ENCODE measurements at regions not wholly inside any gene's neighbourhood (a gene's known extent, or its start where the extent isn't known, plus 50 kb on each side); places are given as distances from the start of the nearest gene placed in this dataset.
A peak's percentile ranks its signal among the peaks of the same experiment; 100 is the strongest.

GRCh38 chr12:90520002-90520734 is 434.8 kb downstream of the CCER1 start:
- Mint-ChIP-seq H3K27me3 (ENCODE audit: low read depth) (no peaks in the 10 kb centered on the region), H3K4me1 (peaks cover 6% of the 10 kb centered on the region), H3K27ac (no peak overlapping the region), H3K36me3 (no peaks in the 10 kb centered on the region), H3K4me3 (no peak overlapping the region), H3K9me3 (no peaks in the 10 kb centered on the region)
- DNase-seq (ENCODE audit: low spot score in 2 of 2, unreplicated experiment in 2 of 2) = no peak
- TF ChIP-seq, protein P1, sequence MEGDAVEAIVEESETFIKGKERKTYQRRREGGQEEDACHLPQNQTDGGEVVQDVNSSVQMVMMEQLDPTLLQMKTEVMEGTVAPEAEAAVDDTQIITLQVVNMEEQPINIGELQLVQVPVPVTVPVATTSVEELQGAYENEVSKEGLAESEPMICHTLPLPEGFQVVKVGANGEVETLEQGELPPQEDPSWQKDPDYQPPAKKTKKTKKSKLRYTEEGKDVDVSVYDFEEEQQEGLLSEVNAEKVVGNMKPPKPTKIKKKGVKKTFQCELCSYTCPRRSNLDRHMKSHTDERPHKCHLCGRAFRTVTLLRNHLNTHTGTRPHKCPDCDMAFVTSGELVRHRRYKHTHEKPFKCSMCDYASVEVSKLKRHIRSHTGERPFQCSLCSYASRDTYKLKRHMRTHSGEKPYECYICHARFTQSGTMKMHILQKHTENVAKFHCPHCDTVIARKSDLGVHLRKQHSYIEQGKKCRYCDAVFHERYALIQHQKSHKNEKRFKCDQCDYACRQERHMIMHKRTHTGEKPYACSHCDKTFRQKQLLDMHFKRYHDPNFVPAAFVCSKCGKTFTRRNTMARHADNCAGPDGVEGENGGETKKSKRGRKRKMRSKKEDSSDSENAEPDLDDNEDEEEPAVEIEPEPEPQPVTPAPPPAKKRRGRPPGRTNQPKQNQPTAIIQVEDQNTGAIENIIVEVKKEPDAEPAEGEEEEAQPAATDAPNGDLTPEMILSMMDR (IDR thresholded peaks at IDR 0.05; ENCODE audit: unreplicated experiment) = no peak

- no peak for DNase-seq (ENCODE audit: low spot score in 2 of 2, unreplicated experiment in 2 of 2)
Observed at GRCh38 chr12:90519285-90519684, 435.7 kb downstream of the CCER1 start.

GRCh38 chr12:90515199-90516175 is 439.5 kb downstream of the CCER1 start:
- Mint-ChIP-seq H3K9me3 (no peaks in the 10 kb centered on the region), H3K36me3 (no peaks in the 10 kb centered on the region), H3K27ac (peak overlapping the region; percentile 41), H3K27me3 (ENCODE audit: low read depth) (no peaks in the 10 kb centered on the region), H3K4me1 (peaks cover 29% of the 10 kb centered on the region), H3K4me3 (no peak overlapping the region)
- DNase-seq (ENCODE audit: low spot score in 2 of 2, unreplicated experiment in 2 of 2) = no peak
- TF ChIP-seq, protein P1 (IDR thresholded peaks at IDR 0.05; ENCODE audit: unreplicated experiment) = no peak

More at GRCh38 chr12:90519285-90519684, 435.7 kb downstream of the CCER1 start:
- Mint-ChIP-seq H3K27me3 (ENCODE audit: low read depth) (no peaks in the 10 kb centered on the region), H3K27ac (no peak overlapping the region), H3K36me3 (no peaks in the 10 kb centered on the region), H3K9me3 (no peaks in the 10 kb centered on the region), H3K4me1 (peaks cover 13% of the 10 kb centered on the region), H3K4me3 (no peak overlapping the region)
- TF ChIP-seq, protein P1 (IDR thresholded peaks at IDR 0.05; ENCODE audit: unreplicated experiment) = no peak

- Mint-ChIP-seq H3K36me3 (peaks cover 9% of the 10 kb centered on the region), H3K27me3 (ENCODE audit: low read depth) (no peaks in the 10 kb centered on the region), H3K4me1 (peaks cover 29% of the 10 kb centered on the region), H3K9me3 (peaks cover 9% of the 10 kb centered on the region), H3K27ac (peak overlapping the region; percentile 54), H3K4me3 (no peak overlapping the region)
- TF ChIP-seq, protein P1 (IDR thresholded peaks at IDR 0.05; ENCODE audit: unreplicated experiment) = no peak
- DNase-seq (ENCODE audit: low spot score in 2 of 2, unreplicated experiment in 2 of 2) = no peak
Observed at GRCh38 chr12:90514325-90514724, 440.7 kb downstream of the CCER1 start.

DNA sequence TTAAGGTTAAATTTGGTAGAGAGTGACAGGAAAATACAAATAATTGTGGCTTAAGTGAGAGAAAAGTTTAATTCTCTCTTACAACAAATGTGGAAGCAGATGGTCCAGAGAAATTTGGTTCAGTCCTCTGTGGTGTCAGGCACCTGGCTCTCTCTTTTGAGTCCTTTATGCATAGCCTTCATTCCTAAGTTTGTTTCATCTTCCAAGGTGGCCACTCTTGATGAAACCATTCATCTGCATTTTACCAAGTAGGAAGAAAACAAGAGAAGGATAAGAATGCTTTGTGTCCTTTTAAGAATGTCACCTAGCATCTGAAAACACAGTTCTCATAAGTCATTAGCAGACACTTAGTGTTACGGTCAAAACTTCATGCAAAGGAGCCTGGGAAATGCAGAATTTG is 442.5 kb downstream of the CCER1 start:
- H3K4me1 Mint-ChIP-seq = peaks cover 33% of the 10 kb centered on the region
- no peak for DNase-seq (ENCODE audit: low spot score in 2 of 2, unreplicated experiment in 2 of 2)
- no peak overlapping the region for H3K4me3 Mint-ChIP-seq
- H3K27me3 Mint-ChIP-seq (ENCODE audit: low read depth) = no peaks in the 10 kb centered on the region
- H3K27ac Mint-ChIP-seq = no peak overlapping the region
- TF ChIP-seq, protein P1 (IDR thresholded peaks at IDR 0.05; ENCODE audit: unreplicated experiment) = no peak
- peaks cover 15% of the 10 kb centered on the region for H3K9me3 Mint-ChIP-seq
- peaks cover 11% of the 10 kb centered on the region for H3K36me3 Mint-ChIP-seq

All from mesothelial cell of epicardium (in vitro differentiated cells).